ENCODE measurements at regions not wholly inside any gene's neighbourhood (a gene's known extent, or its start where the extent isn't known, plus 50 kb on each side); places are given as distances from the start of the nearest gene placed in this dataset.

DNA sequence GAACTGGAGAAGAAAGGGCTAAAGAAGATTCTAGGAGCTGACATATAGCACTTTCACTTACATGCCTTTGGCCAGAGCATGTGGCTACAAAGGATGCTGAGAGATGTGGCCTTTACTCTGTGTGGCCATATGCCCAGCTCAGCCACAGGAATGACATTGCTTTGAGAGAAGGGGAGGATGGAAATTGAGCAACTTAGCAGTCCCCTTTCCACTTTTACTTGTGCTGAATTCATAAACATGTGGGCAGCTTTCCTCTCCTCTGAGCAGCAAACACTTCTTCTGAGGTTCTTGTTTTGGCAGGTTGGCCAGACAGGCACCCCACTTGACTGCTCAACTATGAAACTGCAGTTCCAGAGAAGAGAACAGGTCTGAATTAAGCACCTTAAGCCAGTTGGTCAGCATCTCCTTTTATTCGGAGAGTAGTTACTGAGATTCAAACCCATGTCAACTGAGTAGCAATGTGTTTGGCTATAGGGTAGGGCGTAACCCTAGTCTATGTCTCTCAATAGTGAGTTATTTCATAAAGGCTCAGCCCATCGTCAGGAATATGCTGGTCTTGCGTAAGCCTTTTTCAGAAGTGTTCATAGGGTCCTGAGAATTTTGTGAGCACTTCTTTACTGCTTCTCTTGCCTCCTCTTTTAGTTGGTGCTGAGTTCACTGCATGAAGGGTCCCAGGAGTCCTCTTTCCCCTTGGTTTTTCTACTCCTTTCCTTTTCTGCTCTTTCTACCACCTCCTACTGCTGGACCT is 134.5 kb downstream of the PALM2AKAP2 start:
- DNase-seq, result no peak

DNA sequence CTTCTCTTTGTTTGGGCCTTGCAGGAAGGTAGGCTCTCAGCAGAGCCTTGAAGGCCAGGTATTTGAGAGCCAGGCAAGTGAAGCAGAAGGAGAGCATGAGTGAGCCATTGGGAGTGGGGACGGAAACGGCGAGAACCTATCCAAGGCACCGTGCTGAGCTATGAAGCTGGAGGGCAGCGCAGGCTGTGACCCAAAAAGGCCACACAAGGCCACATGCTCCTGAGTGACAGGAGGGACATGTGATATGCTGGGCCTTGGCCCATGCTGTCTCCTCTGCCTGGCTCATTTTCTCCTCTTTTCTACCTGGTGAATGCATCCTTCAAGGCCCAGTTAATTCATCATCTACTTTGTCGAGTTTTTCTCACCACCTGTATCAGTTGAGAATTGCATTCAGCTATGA is 136.3 kb downstream of the PALM2AKAP2 start:
- DNase-seq, result no peak

DNA sequence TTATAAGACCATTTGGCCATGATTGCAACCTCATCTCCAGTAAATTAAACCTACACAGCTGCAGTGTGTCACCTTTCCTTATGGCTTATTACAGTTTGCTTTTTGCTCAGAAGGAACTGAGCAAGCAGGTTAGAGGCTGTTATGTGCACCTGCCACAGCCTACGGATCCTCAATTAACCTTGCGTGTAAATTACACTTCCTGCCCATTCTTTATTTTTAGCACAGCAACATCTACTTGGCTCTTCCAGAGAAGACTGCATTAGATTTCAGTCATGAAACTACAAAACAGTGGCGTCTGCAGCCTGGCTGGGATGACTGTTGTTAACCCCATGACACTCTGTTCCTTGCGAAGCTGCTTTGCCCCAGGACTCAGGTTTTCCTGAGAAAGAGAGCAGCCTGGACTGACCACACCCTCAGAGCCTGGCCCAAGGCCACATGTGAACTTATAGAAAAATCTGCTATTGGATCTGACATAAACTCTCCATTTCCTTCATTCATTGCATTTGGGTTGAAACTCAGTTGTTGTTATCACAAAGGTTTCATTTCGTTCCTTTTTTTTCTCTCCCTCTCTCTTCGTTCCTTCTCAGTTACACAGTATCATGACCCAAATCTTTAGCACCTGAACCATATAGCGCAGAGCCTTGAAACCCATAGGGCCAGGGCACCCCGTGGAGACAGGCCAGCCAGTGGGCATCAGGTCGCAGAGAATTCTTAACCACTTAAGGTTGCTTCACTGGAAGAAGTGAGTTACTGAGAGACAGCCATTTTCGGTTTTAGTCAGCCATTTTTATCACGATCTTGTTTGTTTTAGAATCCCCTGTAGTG is 138.6 kb downstream of the PALM2AKAP2 start:
- no peak for DNase-seq

DNA sequence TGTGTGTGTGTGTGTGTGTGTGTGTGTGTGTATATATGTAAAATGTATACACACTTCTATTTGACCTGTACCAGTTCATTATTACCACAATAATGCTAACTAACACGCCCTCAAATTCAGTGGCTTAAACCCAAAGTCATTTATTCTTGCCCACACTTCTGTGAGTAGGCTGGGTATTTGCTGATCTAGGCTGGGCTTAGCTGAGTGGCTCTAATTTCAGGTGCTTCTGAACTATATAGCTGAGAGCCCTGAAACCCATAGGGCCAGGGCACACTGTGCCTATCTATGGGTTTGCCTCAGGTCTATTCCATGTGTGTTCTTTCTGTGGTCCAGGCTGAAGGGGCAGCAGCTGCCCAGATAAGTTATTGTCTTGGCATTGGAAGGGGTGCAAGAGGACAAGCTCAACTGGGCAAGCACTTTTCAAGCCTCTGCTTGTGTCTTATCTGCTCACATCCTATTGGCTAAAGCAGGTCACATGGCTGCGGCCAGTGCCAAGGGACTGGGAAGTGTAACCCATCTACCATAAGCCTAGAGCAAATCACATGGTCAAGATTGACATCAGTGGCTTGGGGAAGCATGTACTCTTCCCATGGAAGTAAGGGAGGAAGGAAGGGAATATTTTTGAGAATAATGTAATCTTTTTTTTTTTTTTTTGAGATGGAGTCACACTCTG is 139.9 kb downstream of the PALM2AKAP2 start:
- no peak for DNase-seq

DNA sequence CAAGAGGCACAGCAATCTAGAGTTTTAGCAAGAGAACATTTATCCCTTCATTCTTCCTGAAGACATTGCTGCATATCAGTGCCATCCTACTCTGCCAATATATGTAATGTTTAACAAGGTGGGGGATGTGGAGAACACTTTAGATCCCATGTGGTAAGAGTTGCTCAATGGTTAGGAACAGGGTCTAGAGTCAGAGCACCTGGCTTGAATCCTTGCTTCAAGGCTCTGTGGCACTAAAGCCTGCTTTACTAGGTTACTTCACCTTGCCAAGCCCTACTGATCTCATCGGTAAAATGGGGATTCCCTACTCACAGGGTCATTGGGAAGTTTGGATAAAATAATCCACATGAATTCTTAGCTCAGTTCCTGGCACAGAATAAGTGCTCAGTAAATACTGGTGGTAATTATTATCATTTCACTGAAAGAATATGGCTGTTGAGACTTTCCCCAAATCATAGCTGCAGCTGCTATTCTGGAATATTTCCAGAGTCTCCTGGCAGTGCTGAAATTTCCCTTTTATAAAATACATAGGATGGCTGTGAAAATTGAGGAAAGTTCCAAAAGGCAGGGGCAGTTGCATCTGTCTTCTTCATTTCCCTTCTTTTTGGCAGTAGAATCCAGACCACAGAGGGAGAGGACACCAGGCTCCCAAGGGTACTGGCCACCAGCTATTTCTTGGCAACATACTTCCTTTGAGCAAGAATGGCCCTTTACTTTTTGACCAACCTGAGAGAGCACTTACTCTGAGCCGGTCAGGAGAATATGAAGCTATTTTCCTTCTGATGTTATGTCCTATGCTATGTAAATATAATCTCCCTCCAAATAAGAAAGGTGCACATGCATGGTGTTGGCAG is 142.8 kb downstream of the PALM2AKAP2 start:
- DNase-seq, result no peak

- no peak for DNase-seq
Observed at GRCh38 chr9:109923471-109923760, 143.4 kb downstream of the PALM2AKAP2 start.

GRCh38 chr9:109923806-109924205 is 143.8 kb downstream of the PALM2AKAP2 start:
- DNase-seq, result no peak

GRCh38 chr9:109925799-109926198 is 145.8 kb downstream of the PALM2AKAP2 start:
- no peak for DNase-seq

GRCh38 chr9:109926421-109926869 is 146.4 kb downstream of the PALM2AKAP2 start:
- DNase-seq, result no peak

GRCh38 chr9:109931623-109932022 is 151.6 kb downstream of the PALM2AKAP2 start:
- no peak for DNase-seq

DNA sequence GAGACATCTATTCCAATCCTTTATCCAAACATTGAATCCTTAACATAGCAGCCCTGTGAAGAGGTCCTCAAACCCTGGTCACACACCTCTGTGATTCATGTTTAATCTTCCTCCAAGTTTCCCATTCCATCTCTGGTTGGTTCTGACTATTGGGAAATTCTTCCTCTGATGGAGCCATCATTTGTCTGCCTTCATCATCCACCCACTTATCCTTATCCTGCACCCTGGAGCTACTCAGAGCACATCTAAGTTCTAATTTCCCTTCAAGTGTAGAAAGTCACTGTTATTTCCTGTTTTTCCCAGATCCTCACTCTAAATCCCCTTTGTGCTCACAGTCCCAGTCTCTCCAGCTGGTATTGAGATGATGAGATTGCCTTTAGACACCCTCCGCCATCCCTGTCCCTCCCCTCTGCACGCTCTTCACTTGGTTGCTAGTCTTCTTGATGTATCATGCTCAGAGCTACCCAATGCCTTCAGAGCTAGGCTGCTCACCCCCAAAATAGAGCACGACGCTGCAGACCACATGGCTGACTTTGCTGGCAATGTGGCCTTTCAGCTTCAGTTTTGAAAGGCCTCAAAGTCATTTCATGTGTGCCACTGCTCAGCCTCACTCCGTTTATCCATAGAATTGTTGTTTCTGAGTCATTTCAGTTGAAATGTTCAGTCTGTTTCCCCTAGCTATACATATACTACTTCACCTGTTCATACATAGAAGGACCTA is 154.3 kb downstream of the PALM2AKAP2 start:
- DNase-seq, result no peak

DNA sequence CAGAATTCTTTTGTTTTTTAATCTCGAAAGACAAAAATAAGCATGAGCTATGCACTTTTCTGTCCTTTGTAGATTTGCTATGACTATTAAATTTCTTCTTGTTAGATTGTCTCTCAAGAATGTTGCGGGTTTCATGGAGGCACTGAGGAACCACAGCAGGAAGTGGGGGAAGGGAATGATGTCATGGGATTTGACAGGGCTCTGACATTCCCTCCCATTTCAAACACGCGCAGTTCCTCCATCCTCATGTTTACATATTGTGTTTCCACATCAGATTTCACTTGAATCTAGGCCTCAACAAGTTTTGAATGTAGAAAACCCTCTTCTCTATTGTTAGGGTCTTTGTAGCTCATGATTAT is 154.8 kb downstream of the PALM2AKAP2 start:
- DNase-seq, result no peak

DNA sequence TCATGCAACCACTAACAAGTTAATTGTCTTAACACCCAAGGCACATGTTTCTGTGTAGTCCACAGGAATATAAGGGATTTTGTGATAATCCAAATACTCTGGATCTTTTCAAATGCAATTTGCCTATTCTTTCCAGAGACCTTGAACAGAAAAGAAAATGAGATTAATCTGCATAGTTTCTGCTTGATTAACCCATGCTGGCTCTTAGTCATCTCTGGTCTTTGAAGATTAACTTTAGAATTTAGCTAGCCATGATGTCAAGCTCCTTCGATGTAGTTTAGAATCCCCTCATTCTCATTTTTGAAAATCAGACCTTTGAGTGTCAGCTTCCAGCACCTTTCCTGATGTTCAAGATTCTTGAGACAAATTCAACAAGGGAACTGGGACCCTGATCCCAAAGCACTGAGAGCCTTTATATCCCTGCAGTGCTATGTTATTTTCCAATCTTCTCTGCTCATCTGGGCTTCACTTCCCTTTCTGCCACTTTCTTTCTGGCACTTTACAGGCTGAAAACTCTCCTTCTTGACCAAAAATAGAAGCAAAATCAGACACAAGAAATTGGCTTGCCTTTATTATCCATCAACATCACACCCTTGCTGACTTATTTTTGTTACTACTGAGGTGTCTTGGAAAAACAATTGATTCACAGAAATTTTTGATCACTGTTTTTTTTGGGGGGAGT is 155.5 kb downstream of the PALM2AKAP2 start:
- DNase-seq, result no peak

GRCh38 chr9:109937861-109938453 is 158.0 kb downstream of the PALM2AKAP2 start:
- DNase-seq, result no peak

DNA sequence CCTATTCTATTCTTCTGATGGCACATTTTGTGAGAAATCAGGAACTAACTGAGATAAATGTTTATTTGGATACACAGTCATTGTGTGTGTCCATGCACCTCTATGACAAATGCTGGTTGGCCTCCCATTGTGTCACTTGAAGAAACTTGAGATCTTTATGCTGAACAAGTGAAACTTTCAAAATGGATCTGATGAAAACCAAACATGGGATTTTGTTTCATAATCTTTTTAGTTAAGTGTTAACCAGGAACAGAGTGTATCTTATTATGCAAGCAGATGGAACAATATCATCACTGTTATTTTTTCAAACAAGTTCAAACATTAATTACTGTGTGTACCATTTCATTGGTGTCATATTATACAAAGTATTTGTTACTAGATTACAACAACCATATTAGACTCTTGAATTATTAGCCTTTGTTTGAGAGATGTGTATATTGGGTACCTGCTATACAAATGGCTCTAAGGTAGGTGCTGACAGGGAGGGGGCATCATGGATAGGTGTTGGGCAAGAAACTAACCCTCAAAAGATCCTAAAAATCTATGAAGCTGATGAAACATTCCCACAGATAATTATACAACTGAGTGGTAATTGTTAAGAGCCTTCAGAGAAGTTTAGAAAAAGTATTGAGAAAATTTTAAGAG is 159.8 kb downstream of the PALM2AKAP2 start:
- DNase-seq, result no peak

- DNase-seq, result no peak
Observed at GRCh38 chr9:109940561-109940960, 160.6 kb downstream of the PALM2AKAP2 start.

DNA sequence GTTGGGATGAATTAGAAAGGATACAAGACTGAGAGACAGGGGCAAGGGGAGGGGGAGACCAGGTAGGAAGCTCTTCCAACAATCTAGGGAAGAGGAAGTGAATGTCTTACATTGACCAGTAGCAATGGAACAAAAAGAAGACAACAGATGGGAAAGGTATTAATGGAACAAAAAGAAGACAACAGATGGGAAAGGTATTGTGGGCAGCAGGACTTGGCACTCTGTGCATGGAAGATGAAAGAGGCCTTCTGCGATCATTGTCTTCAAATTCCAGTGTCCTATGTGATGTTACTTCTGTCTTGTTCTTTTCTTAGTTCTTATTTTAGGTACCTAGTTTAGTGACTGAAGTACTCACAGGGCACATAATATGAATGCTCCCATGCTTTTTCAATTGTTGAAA is 161.8 kb downstream of the PALM2AKAP2 start:
- DNase-seq, result no peak

- DNase-seq, result no peak
Observed at GRCh38 chr9:109945573-109945972, 165.6 kb downstream of the PALM2AKAP2 start.

GRCh38 chr9:109948453-109948852 is 168.5 kb downstream of the PALM2AKAP2 start:
- DNase-seq, result no peak

GRCh38 chr9:109950710-109951443 is 170.9 kb downstream of the PALM2AKAP2 start:
- DNase-seq, result no peak

Data from midbrain (tissue), 1 donor.